ENCODE measurements at regions not wholly inside any gene's neighbourhood (a gene's known extent, or its start where the extent isn't known, plus 50 kb on each side); places are given as distances from the start of the nearest gene placed in this dataset.

DNA sequence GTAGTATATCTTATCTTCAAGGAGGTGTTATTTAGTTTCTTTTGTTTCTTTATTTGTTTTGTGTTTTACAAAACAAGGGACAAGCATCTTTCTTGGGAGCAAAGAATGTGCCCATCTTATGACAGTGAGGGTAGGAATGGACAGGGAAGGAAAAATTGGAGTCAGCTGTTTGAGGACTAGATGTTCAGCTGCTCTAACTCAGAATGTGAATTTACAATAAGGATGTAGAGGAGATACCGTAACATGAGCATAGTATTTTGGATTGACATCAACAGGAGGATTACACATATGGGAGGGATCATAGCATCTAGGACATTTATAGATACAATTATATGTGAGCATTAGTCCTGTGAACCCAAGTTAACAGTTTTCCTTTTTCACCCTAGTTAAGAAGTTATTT, 89.0 kb upstream of the GK2 start:
- POLR2A ChIA-PET, result no interaction called here
- TF ChIP-seq, protein P1, sequence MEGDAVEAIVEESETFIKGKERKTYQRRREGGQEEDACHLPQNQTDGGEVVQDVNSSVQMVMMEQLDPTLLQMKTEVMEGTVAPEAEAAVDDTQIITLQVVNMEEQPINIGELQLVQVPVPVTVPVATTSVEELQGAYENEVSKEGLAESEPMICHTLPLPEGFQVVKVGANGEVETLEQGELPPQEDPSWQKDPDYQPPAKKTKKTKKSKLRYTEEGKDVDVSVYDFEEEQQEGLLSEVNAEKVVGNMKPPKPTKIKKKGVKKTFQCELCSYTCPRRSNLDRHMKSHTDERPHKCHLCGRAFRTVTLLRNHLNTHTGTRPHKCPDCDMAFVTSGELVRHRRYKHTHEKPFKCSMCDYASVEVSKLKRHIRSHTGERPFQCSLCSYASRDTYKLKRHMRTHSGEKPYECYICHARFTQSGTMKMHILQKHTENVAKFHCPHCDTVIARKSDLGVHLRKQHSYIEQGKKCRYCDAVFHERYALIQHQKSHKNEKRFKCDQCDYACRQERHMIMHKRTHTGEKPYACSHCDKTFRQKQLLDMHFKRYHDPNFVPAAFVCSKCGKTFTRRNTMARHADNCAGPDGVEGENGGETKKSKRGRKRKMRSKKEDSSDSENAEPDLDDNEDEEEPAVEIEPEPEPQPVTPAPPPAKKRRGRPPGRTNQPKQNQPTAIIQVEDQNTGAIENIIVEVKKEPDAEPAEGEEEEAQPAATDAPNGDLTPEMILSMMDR (IDR thresholded peaks at IDR 0.05; ENCODE audit: insufficient read depth in 1 of 2, low read depth in 1 of 2, low read length in 1 of 2, severe bottlenecking in 1 of 2, unreplicated experiment in 1 of 2), result no peak
- no peak for DNase-seq
- Mint-ChIP-seq H3K27ac (ENCODE audit: unreplicated experiment) (no peak overlapping the region), H3K9me3 (ENCODE audit: unreplicated experiment) (no peaks in the 10 kb centered on the region), H3K4me1 (ENCODE audit: low read depth, unreplicated experiment) (no peaks in the 10 kb centered on the region), H3K4me3 (ENCODE audit: unreplicated experiment) (no peak overlapping the region), H3K27me3 (ENCODE audit: insufficient read depth, unreplicated experiment) (peaks cover 4% of the 10 kb centered on the region), H3K36me3 (ENCODE audit: insufficient read depth, unreplicated experiment) (no peaks in the 10 kb centered on the region)
- BruUV-seq (replicated peaks), result no TSS peak
- H3K9me3 ChIP-seq, result no peaks in the 10 kb centered on the region
- H3K27me3 ChIP-seq (replicated peaks; ENCODE audit: control insufficient read depth, insufficient read depth, low read length), result no peaks in the 10 kb centered on the region
- no peaks in the 10 kb centered on the region for H3K4me1 ChIP-seq
- CTCF ChIA-PET, result no interaction called here
- no peaks in the 10 kb centered on the region for H3K36me3 ChIP-seq (ENCODE audit: control insufficient read depth, insufficient read depth, low read length)
- intact Hi-C loops (cut with micrococcal nuclease; ENCODE audit: unreplicated experiment), result no loop called here
- H3K4me3 ChIP-seq (ENCODE audit: low read depth, low read length), result no peak overlapping the region

DNA sequence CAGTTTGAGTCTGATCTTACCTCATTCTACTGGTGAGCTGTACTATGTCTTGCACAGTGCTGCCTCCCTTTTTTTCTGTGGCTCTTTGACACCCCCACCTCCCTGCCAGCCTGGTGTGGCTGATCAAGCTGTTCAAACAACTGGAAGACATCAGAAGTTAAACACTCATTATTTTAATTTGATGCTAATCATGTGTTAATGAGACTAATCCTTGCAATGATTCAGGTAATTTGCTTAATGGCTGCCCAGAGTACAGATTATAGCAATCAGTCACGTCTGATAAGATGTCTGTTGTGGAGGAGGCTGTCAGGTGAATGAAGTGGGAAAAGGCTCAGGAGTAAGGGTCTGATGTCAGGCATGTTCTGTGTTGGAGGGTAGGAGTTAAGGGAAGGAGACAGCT, 87.4 kb upstream of the GK2 start:
- DNase-seq, result no peak
- TF ChIP-seq, protein P1 (IDR thresholded peaks at IDR 0.05; ENCODE audit: insufficient read depth in 1 of 2, low read depth in 1 of 2, low read length in 1 of 2, severe bottlenecking in 1 of 2, unreplicated experiment in 1 of 2), result no peak
- Mint-ChIP-seq H3K9me3 (ENCODE audit: unreplicated experiment) (no peaks in the 10 kb centered on the region), H3K27me3 (ENCODE audit: insufficient read depth, unreplicated experiment) (peaks cover 4% of the 10 kb centered on the region), H3K4me1 (ENCODE audit: low read depth, unreplicated experiment) (no peaks in the 10 kb centered on the region), H3K4me3 (ENCODE audit: unreplicated experiment) (no peak overlapping the region), H3K27ac (ENCODE audit: unreplicated experiment) (no peak overlapping the region), H3K36me3 (ENCODE audit: insufficient read depth, unreplicated experiment) (no peaks in the 10 kb centered on the region)
- H3K36me3 ChIP-seq (ENCODE audit: control insufficient read depth, insufficient read depth, low read length), result no peaks in the 10 kb centered on the region
- no peaks in the 10 kb centered on the region for H3K4me1 ChIP-seq
- ChIA-PET CTCF (no interaction called here), POLR2A (no interaction called here)
- no peaks in the 10 kb centered on the region for H3K9me3 ChIP-seq
- intact Hi-C loops (cut with micrococcal nuclease; ENCODE audit: unreplicated experiment), result no loop called here
- H3K27me3 ChIP-seq (replicated peaks; ENCODE audit: control insufficient read depth, insufficient read depth, low read length), result no peaks in the 10 kb centered on the region
- no peak overlapping the region for H3K4me3 ChIP-seq (ENCODE audit: low read depth, low read length)
- BruUV-seq (replicated peaks), result no TSS peak

DNA sequence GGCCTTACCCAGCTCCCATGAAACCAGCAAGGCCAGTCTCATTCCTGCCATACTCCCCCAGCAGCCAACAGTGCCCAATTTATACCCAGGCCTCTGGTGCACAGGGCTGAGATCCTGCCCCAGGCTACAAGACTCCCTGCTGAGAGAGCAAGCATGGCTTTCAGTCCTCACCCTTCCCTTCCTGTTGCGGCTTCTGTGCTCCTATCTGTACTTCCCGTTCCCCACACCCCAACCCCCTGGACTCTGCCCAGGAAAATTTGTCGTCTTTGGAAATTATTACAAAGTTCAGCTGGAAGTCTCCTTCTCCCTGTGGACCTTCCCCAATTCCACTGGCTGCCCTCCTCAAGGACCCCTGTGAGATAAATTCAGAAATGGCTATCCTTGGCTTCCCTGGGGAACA, 84.1 kb upstream of the GK2 start:
- no peak overlapping the region for H3K4me3 Mint-ChIP-seq (ENCODE audit: unreplicated experiment)
- CTCF ChIA-PET, result no interaction called here

More for the DNA sequence above, 84.1 kb upstream of the GK2 start:
- H3K4me3 ChIP-seq (ENCODE audit: low read depth, low read length), result no peak overlapping the region
- Mint-ChIP-seq H3K27me3 (ENCODE audit: insufficient read depth, unreplicated experiment) (peaks cover 8% of the 10 kb centered on the region), H3K4me1 (ENCODE audit: low read depth, unreplicated experiment) (no peaks in the 10 kb centered on the region), H3K27ac (ENCODE audit: unreplicated experiment) (no peak overlapping the region), H3K9me3 (ENCODE audit: unreplicated experiment) (no peaks in the 10 kb centered on the region), H3K36me3 (ENCODE audit: insufficient read depth, unreplicated experiment) (no peaks in the 10 kb centered on the region)
- intact Hi-C loops (cut with micrococcal nuclease; ENCODE audit: unreplicated experiment), result no loop called here
- POLR2A ChIA-PET, result no interaction called here
- no peaks in the 10 kb centered on the region for H3K27me3 ChIP-seq (replicated peaks; ENCODE audit: control insufficient read depth, insufficient read depth, low read length)
- no peaks in the 10 kb centered on the region for H3K4me1 ChIP-seq
- no peaks in the 10 kb centered on the region for H3K9me3 ChIP-seq
- no peak for DNase-seq
- no TSS peak for BruUV-seq (replicated peaks)
- no peaks in the 10 kb centered on the region for H3K36me3 ChIP-seq (ENCODE audit: control insufficient read depth, insufficient read depth, low read length)
- TF ChIP-seq, protein P1 (IDR thresholded peaks at IDR 0.05; ENCODE audit: insufficient read depth in 1 of 2, low read depth in 1 of 2, low read length in 1 of 2, severe bottlenecking in 1 of 2, unreplicated experiment in 1 of 2), result no peak
